ENCODE measurements at regions not wholly inside any gene's neighbourhood (a gene's known extent, or its start where the extent isn't known, plus 50 kb on each side); places are given as distances from the start of the nearest gene placed in this dataset.
"Not testable (repeated sequence)": the region's sequence is repeated elsewhere in the genome, so short reads cannot be mapped to it uniquely, and the experiment has no call there.

- DNase-seq = no peak
Observed at GRCh38 chr3:145087038-145087437, 1073.9 kb downstream of the PLOD2 start.

GRCh38 chr3:145088917-145089316, 1072.1 kb downstream of the PLOD2 start:
- no peak for DNase-seq

GRCh38 chr3:145089337-145089736, 1071.6 kb downstream of the PLOD2 start:
- no peak for DNase-seq

GRCh38 chr3:145094355-145094941, 1066.5 kb downstream of the PLOD2 start:
- peak; percentile 37 for DNase-seq

- not testable (repeated sequence) for DNase-seq
Observed at GRCh38 chr3:145111141-145111540, 1049.8 kb downstream of the PLOD2 start.

GRCh38 chr3:145116769-145117168, 1044.2 kb downstream of the PLOD2 start:
- DNase-seq = no peak

- DNase-seq = no peak
Observed at GRCh38 chr3:145118303-145118702, 1042.7 kb downstream of the PLOD2 start.

- DNase-seq = no peak
Observed at GRCh38 chr3:145124900-145125678, 1035.9 kb downstream of the PLOD2 start.

GRCh38 chr3:145133281-145133680, 1027.7 kb downstream of the PLOD2 start:
- no peak for DNase-seq

- no peak for DNase-seq
Observed at GRCh38 chr3:145134738-145135137, 1026.2 kb downstream of the PLOD2 start.

GRCh38 chr3:145144361-145144760, 1016.6 kb downstream of the PLOD2 start:
- DNase-seq = peak; percentile 11

GRCh38 chr3:145145461-145145860, 1015.5 kb downstream of the PLOD2 start:
- peak; percentile 95 for DNase-seq

GRCh38 chr3:145159640-145160039, 1001.3 kb downstream of the PLOD2 start:
- no peak for DNase-seq

GRCh38 chr3:145170121-145170520, 990.9 kb downstream of the PLOD2 start:
- no peak for DNase-seq

GRCh38 chr3:145175626-145176025, 985.4 kb downstream of the PLOD2 start:
- DNase-seq = no peak

- DNase-seq = no peak
Observed at GRCh38 chr3:145176907-145177306, 984.1 kb downstream of the PLOD2 start.

- DNase-seq = no peak
Observed at GRCh38 chr3:145177828-145178227, 983.2 kb downstream of the PLOD2 start.

- DNase-seq = no peak
Observed at GRCh38 chr3:145182196-145182911, 978.6 kb downstream of the PLOD2 start.

- DNase-seq = no peak
Observed at GRCh38 chr3:145183261-145183660, 977.7 kb downstream of the PLOD2 start.

GRCh38 chr3:145188079-145188770, 972.8 kb downstream of the PLOD2 start:
- DNase-seq = no peak

- DNase-seq = no peak
Observed at GRCh38 chr3:145190138-145190537, 970.8 kb downstream of the PLOD2 start.

GRCh38 chr3:145190761-145191160, 970.2 kb downstream of the PLOD2 start:
- no peak for DNase-seq

GRCh38 chr3:145191543-145191942, 969.4 kb downstream of the PLOD2 start:
- DNase-seq = peak; percentile 98
